SK-N-SH (cell line): ENCODE measurements at regions not wholly inside any gene's neighbourhood (a gene's known extent, or its start where the extent isn't known, plus 50 kb on each side); places are given as distances from the start of the nearest gene placed in this dataset.
A peak's percentile ranks its signal among the peaks of the same experiment; 100 is the strongest.

Experiments used
- CTCF ChIA-PET: fragments of 300-600, 350-600 bp; formaldehyde crosslinking; extraction: SDS; loops from one replicate; lab custom pipeline; 2021; lab: Yijun Ruan, JAX
- POLR2A ChIA-PET: fragments of 350-600 bp; sonication (Branson Sonifier 250); formaldehyde crosslinking; extraction: SDS; loops from one replicate; lab custom pipeline; 2020; ENCODE audit warnings: antibody characterized with exemption, inconsistent platforms; lab: Yijun Ruan, JAX
- DNase-seq: peaks from one replicate; pipeline ENCODE4 v3.0.0; 2012
- H2AFZ ChIP-seq: fragments of 200-600 bp; sonication (generic); 2 replicates; pipeline ENCODE4 v1.8.1; 2016; ENCODE audit warnings: antibody characterized with exemption, mild to moderate bottlenecking, low read depth
- H3F3A ChIP-seq: fragments of 200-600 bp; sonication (generic); replicated peaks from 2 replicates; pipeline ENCODE3; 2016; ENCODE audit warnings: antibody characterized with exemption, mild to moderate bottlenecking; ENCODE audit not compliant: insufficient read depth
- H3K27ac ChIP-seq, 2 experiments: fragments of 200-500 bp in 1 of 2; fragments of 200-600 bp in 1 of 2; sonication (Bioruptor generic) in 1 of 2; sonication (generic), shearing (Covaris generic) in 1 of 2; 2 replicates each; pipeline versions ENCODE4 v1.5.1 to v1.6.1; 2014 to 2016; ENCODE audit warnings: low read depth in 2 of 2, inconsistent platforms in 1 of 2, low read length in 1 of 2, mild to moderate bottlenecking in 1 of 2, mixed read lengths in 1 of 2
- H3K27me3 ChIP-seq: fragments of 200-600 bp; sonication (generic), shearing (Covaris generic); 2 replicates; pipeline ENCODE4 v1.6.1; 2016; ENCODE audit warnings: mixed run types; ENCODE audit not compliant: insufficient read depth
- H3K36me3 ChIP-seq, 2 experiments: fragments of 200-500 bp in 1 of 2; fragments of 200-600 bp in 1 of 2; sonication (Bioruptor generic) in 1 of 2; sonication (generic) in 1 of 2; replicated peaks in 1 of 2; 2 replicates each; pipeline versions ENCODE3 to v1.5.1; 2014 to 2016; ENCODE audit warnings: low read length in 1 of 2, mild to moderate bottlenecking in 1 of 2; ENCODE audit not compliant: insufficient read depth in 2 of 2, control insufficient read depth in 1 of 2
- H3K4me1 ChIP-seq, 2 experiments: fragments of 200-500 bp in 1 of 2; fragments of 200-600 bp in 1 of 2; sonication (Bioruptor generic) in 1 of 2; sonication (generic), shearing (Covaris generic) in 1 of 2; 2 replicates each; pipeline versions ENCODE4 v1.5.1 to v1.6.1; 2014 to 2016; ENCODE audit warnings: low read depth in 1 of 2, low read length in 1 of 2, mixed run types in 1 of 2; ENCODE audit not compliant: insufficient read depth in 2 of 2, control insufficient read depth in 1 of 2
- H3K4me2 ChIP-seq: fragments of 200-600 bp; sonication (generic), shearing (Covaris generic); 2 replicates; pipeline ENCODE4 v1.6.1; 2017; ENCODE audit warnings: mixed run types
- H3K4me3 ChIP-seq, 2 experiments: fragments of 200-500 bp in 1 of 2; fragments of 200-600 bp in 1 of 2; sonication (Bioruptor generic) in 1 of 2; sonication (generic), shearing (Covaris generic) in 1 of 2; 2 replicates each; pipeline versions ENCODE4 v1.5.1 to v1.8.1; 2014 to 2016; ENCODE audit warnings: low read depth in 2 of 2, inconsistent platforms in 1 of 2, low read length in 1 of 2, mild to moderate bottlenecking in 1 of 2, mixed read lengths in 1 of 2, moderate library complexity in 1 of 2
- H3K79me2 ChIP-seq: fragments of 200-600 bp; sonication (generic); 2 replicates; pipeline ENCODE4 v1.8.1; 2017; ENCODE audit warnings: mild to moderate bottlenecking; ENCODE audit not compliant: insufficient read depth
- H3K9ac ChIP-seq: fragments of 200-600 bp; sonication (generic); 2 replicates; pipeline ENCODE4 v1.6.1; 2017; ENCODE audit warnings: mixed run types
- H3K9me2 ChIP-seq: fragments of 200-600 bp; sonication (generic); 2 replicates; pipeline ENCODE4 v1.6.1; 2017; ENCODE audit warnings: mixed run types
- H3K9me3 ChIP-seq: fragments of 200-600 bp; sonication (generic); 2 replicates; pipeline ENCODE4 v1.6.1; 2017; ENCODE audit warnings: mixed run types, mild to moderate bottlenecking, moderate library complexity
- H4K20me1 ChIP-seq: fragments of 200-600 bp; sonication (generic); 2 replicates; pipeline ENCODE4 v1.6.1; 2017; ENCODE audit warnings: mild to moderate bottlenecking, mixed run types; ENCODE audit not compliant: insufficient read depth
- ELF1 ChIP-seq: IDR thresholded peaks from 2 replicates; pipeline ENCODE4 v1.4.0; 2012
- EZH2phosphoT487 ChIP-seq: fragments of 200-600 bp; sonication (generic); IDR thresholded peaks from 2 replicates; pipeline ENCODE4 v1.6.1; 2017; ENCODE audit warnings: low read depth, mixed run types, mild to moderate bottlenecking, antibody characterized with exemption, moderate library complexity, borderline replicate concordance
- FOSL2 ChIP-seq: IDR thresholded peaks from 2 replicates; pipeline ENCODE4 v1.4.0; 2012; ENCODE audit warnings: low read depth, mild to moderate bottlenecking, moderate library complexity, borderline replicate concordance
- GATA2 ChIP-seq: sonication (generic); formaldehyde crosslinking; IDR thresholded peaks from 2 replicates; pipeline ENCODE4 v1.5.0; 2020; ENCODE audit warnings: mild to moderate bottlenecking, missing genetic modification reagents
- JUND ChIP-seq: IDR thresholded peaks from 2 replicates; pipeline ENCODE4 v1.4.0; 2012
- POLR2AphosphoS5 ChIP-seq: IDR thresholded peaks from 2 replicates; pipeline ENCODE4 v1.6.1; 2012; ENCODE audit warnings: low read depth, low read length
- RCOR1 ChIP-seq: fragments of 150-350 bp; IDR thresholded peaks from 2 replicates; pipeline ENCODE4 v1.6.1; 2017; ENCODE audit warnings: antibody characterized with exemption, low read length
- SIN3A ChIP-seq: IDR thresholded peaks from 2 replicates; pipeline ENCODE4 v1.6.1; 2012; ENCODE audit warnings: low read depth, mild to moderate bottlenecking, low read length, moderate library complexity, borderline replicate concordance
- SMC3 ChIP-seq: IDR thresholded peaks from 2 replicates; pipeline ENCODE4 v1.6.1; 2012; ENCODE audit warnings: low read depth, low read length, improper control_type of control experiment
- TAF1 ChIP-seq: IDR thresholded peaks from 2 replicates; pipeline ENCODE4 v1.6.1; 2012; ENCODE audit warnings: low read depth, mild to moderate bottlenecking, low read length, moderate library complexity, borderline replicate concordance
- YY1 ChIP-seq: IDR thresholded peaks from 2 replicates; pipeline ENCODE4 v1.4.0; 2012; ENCODE audit warnings: low read depth, mild to moderate bottlenecking
- whole genome bisulfite sequencing: methylation state at CpG from one replicate; pipeline ENCODE4 v1.1.6; 2017; ENCODE audit warnings: low lambda C conversion rate; 5-methylcytosine and 5-hydroxymethylcytosine counted together
- TF ChIP-seq, protein P1 (sequence below): fragments of 150-350 bp; IDR thresholded peaks from 2 replicates; pipeline ENCODE4 v1.6.1; 2016; ENCODE audit warnings: mild to moderate bottlenecking, low read depth, low read length
- TF ChIP-seq, protein P2 (sequence below): IDR thresholded peaks from 2 replicates; pipeline ENCODE4 v1.4.0; 2012; ENCODE audit warnings: low read depth, borderline replicate concordance
- TF ChIP-seq, protein P3 (sequence below): IDR thresholded peaks from 2 replicates; pipeline ENCODE4 v1.4.0; 2012; ENCODE audit warnings: low read depth

DNA sequence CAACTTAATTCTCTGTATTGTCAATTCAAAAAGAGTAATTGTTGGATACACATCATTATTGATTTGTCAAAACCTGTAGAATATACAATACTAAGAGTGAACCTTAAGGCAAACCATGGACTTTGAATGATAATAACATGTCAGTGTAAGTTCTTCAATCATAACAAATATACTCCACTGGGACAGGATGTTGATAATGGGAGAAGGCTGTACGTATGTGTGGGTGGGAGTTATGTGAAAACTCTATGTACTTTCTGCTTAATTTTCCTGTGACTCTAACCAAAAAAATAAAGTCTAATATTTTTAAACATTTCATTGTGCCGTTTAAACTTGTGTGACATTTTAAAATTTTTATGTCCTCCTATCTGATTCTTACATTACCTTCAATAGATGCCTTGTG lies 526.7 kb downstream of the SUCLA2 start:
- CTCF ChIA-PET, result no interaction called here
- Histone ChIP-seq H3K9me2 (no peaks in the 10 kb centered on the region), H4K20me1 (no peaks in the 10 kb centered on the region), H3K4me1 (no peaks in the 10 kb centered on the region), H3K4me3 (no peak overlapping the region), H2AFZ (no peak overlapping the region), H3K27me3 (no peaks in the 10 kb centered on the region), H3F3A (no peaks in the 10 kb centered on the region), H3K27ac (no peak overlapping the region), H3K36me3 (no peaks in the 10 kb centered on the region), H3K9ac (no peak overlapping the region), H3K4me2 (no peak overlapping the region), H3K79me2 (no peaks in the 10 kb centered on the region), H3K9me3 (no peaks in the 10 kb centered on the region)
- WGBS, result 48% methylated on average over 2 of the region's 2 CpGs
- POLR2A ChIA-PET, result no interaction called here
- no peak for DNase-seq
- TF ChIP-seq ELF1 (no peak), POLR2AphosphoS5 (no peak), TAF1 (no peak), RCOR1 (no peak)

DNA sequence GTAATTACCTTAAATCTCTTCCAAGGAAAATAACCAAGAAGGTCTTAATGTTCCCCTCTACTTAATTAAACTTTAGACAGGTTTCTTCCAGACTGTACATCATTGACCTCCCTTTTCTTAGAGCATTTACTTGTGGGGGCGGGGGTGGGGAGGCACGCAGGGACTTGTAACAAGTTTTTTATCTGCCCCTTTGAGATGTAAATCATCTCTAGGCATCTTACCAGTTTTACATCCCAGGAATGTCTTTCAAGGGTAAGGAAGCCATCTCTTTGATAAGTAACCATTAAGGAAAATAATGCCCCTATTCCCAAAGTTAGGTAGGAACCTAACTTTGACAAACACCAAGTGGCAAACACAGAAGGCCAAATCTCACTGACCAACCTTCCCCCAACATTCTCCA lies 528.6 kb downstream of the SUCLA2 start:
- H3K4me2 ChIP-seq, result no peak overlapping the region
- H3K9me3 ChIP-seq, result no peaks in the 10 kb centered on the region
- H3K9me2 ChIP-seq, result no peaks in the 10 kb centered on the region
- no peaks in the 10 kb centered on the region for H3K36me3 ChIP-seq
- no peaks in the 10 kb centered on the region for H3K27me3 ChIP-seq
- no peak overlapping the region for H3K4me3 ChIP-seq
- TF ChIP-seq GATA2 (no peak), RCOR1 (no peak), YY1 (no peak)
- TF ChIP-seq, protein P1, sequence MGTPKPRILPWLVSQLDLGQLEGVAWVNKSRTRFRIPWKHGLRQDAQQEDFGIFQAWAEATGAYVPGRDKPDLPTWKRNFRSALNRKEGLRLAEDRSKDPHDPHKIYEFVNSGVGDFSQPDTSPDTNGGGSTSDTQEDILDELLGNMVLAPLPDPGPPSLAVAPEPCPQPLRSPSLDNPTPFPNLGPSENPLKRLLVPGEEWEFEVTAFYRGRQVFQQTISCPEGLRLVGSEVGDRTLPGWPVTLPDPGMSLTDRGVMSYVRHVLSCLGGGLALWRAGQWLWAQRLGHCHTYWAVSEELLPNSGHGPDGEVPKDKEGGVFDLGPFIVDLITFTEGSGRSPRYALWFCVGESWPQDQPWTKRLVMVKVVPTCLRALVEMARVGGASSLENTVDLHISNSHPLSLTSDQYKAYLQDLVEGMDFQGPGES, result no peak
- TF ChIP-seq, protein P2, sequence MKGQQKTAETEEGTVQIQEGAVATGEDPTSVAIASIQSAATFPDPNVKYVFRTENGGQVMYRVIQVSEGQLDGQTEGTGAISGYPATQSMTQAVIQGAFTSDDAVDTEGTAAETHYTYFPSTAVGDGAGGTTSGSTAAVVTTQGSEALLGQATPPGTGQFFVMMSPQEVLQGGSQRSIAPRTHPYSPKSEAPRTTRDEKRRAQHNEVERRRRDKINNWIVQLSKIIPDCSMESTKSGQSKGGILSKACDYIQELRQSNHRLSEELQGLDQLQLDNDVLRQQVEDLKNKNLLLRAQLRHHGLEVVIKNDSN, result no peak
- TF ChIP-seq, protein P3, sequence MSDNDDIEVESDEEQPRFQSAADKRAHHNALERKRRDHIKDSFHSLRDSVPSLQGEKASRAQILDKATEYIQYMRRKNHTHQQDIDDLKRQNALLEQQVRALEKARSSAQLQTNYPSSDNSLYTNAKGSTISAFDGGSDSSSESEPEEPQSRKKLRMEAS, result no peak
- TF ChIP-seq, all 33 proteins: peak for 0
- POLR2A ChIA-PET, result no interaction called here
- Histone ChIP-seq H4K20me1 (no peaks in the 10 kb centered on the region), H2AFZ (no peak overlapping the region), H3K79me2 (no peaks in the 10 kb centered on the region), H3K27ac (no peak overlapping the region), H3F3A (no peaks in the 10 kb centered on the region), H3K9ac (no peak overlapping the region), H3K4me1 (no peaks in the 10 kb centered on the region)
- WGBS, result 36% methylated on average over 2 of the region's 2 CpGs
- DNase-seq, result no peak
- CTCF ChIA-PET, result interaction anchor here (0.7 to 1.8 kb wide), 2 partner anchors 13 to 31 kb away, joined by 3 to 4 read pairs; no protein-coding TSS in a partner anchor

DNA sequence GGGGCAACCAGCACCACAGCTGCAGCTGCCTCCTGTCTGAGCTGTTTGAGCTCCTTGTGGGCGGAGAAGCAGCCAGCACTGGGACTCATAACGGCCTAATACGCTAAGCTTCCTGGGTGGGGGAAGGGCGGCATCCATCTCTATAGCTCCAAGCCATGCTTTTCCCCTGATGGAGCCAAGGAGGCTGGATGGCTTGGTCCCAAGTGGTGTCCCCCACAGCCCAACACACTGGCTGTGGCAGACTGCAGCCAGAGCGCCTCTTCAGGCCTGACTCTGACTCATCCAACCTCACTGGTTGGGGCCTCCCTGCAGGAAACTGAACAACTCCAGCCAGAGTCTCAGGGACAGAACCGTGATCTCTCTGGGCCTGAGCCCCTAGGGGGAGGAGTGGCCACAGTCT lies 537.3 kb downstream of the SUCLA2 start:
- CTCF ChIA-PET, result no interaction called here
- no peak overlapping the region for H3K4me2 ChIP-seq

More for the DNA sequence above, 537.3 kb downstream of the SUCLA2 start:
- POLR2A ChIA-PET, result no interaction called here
- WGBS, result 43% methylated on average over 5 of the region's 6 CpGs
- Histone ChIP-seq H4K20me1 (no peaks in the 10 kb centered on the region), H3K4me3 (no peak overlapping the region), H3K36me3 (no peaks in the 10 kb centered on the region), H3K27me3 (no peaks in the 10 kb centered on the region), H3F3A (no peaks in the 10 kb centered on the region), H3K4me1 (no peaks in the 10 kb centered on the region; a peak in 1 of 4 replicates), H3K9me2 (no peaks in the 10 kb centered on the region), H3K9me3 (no peaks in the 10 kb centered on the region), H2AFZ (0 out of 2 replicates have a peak overlapping the region, but pooled peaks have one; percentile 35), H3K9ac (no peak overlapping the region), H3K79me2 (no peaks in the 10 kb centered on the region), H3K27ac (no peak overlapping the region)
- no peak for TF ChIP-seq SIN3A
- TF ChIP-seq JUND, result 0 out of 2 replicates have a peak, but pooled peaks have one; percentile 8
- TF ChIP-seq FOSL2, result peak; percentile 48; the same call in 1 of the 2 replicates
- TF ChIP-seq EZH2phosphoT487, result no peak
- TF ChIP-seq SMC3, result no peak
- no peak for DNase-seq
